MCF 10A (cell line): ENCODE measurements at regions not wholly inside any gene's neighbourhood (a gene's known extent, or its start where the extent isn't known, plus 50 kb on each side); places are given as distances from the start of the nearest gene placed in this dataset.

Experiments
- BruUV-seq: library from RNA; stranded (reverse); fragments of 400-500 nt; replicated peaks from 2 replicates; lab custom pipeline; 2021; lab: Mats Ljungman, UMichigan
- CTCF ChIA-PET: fragments of 300-600 bp; sonication (Branson Sonifier 250); formaldehyde crosslinking; extraction: SDS; loops from one replicate; lab custom pipeline; 2021; ENCODE audit warnings: antibody characterized with exemption, inconsistent platforms; lab: Yijun Ruan, JAX
- POLR2A ChIA-PET: fragments of 300-600, 350-650 bp; sonication (Branson Sonifier 250); formaldehyde crosslinking; extraction: SDS; loops from one replicate; lab custom pipeline; 2020; ENCODE audit warnings: antibody characterized with exemption, inconsistent platforms; lab: Yijun Ruan, JAX
- DNase-seq: peaks from one replicate; pipeline ENCODE4 v3.0.0-alpha.2; 2018; ENCODE audit not compliant: unreplicated experiment
- H3K27ac Mint-ChIP-seq: one replicate; pipeline ENCODE4 v1.8.0; 2022; ENCODE audit warnings: mild to moderate bottlenecking, low read depth, mixed read lengths; ENCODE audit not compliant: unreplicated experiment
- H3K27me3 Mint-ChIP-seq: one replicate; pipeline ENCODE4 v1.8.0; 2022; ENCODE audit warnings: mixed read lengths; ENCODE audit not compliant: insufficient read depth, unreplicated experiment
- H3K36me3 Mint-ChIP-seq: one replicate; pipeline ENCODE4 v1.8.0; 2022; ENCODE audit warnings: mild to moderate bottlenecking, moderate library complexity, mixed read lengths; ENCODE audit not compliant: insufficient read depth, unreplicated experiment
- H3K4me1 Mint-ChIP-seq: one replicate; pipeline ENCODE4 v1.8.0; 2022; ENCODE audit warnings: mixed read lengths; ENCODE audit not compliant: insufficient read depth, unreplicated experiment
- H3K4me3 Mint-ChIP-seq: one replicate; pipeline ENCODE4 v1.8.0; 2022; ENCODE audit warnings: mild to moderate bottlenecking, moderate library complexity, mixed read lengths; ENCODE audit not compliant: unreplicated experiment
- H3K9me3 Mint-ChIP-seq: one replicate; pipeline ENCODE4 v1.8.0; 2022; ENCODE audit warnings: mixed read lengths; ENCODE audit not compliant: unreplicated experiment
- intact Hi-C: fragments of 100-400 bp; cut with micrococcal nuclease; formaldehyde crosslinking; loops from 2 replicates; pipeline ENCODE4 v1.14.1; 2022
- TF ChIP-seq, protein P1 (sequence below): fragments of 200-600 bp; IDR thresholded peaks from one replicate; pipeline ENCODE4 v1.8.0; 2022; ENCODE audit warnings: antibody characterized with exemption, mild to moderate bottlenecking; ENCODE audit not compliant: unreplicated experiment

DNA sequence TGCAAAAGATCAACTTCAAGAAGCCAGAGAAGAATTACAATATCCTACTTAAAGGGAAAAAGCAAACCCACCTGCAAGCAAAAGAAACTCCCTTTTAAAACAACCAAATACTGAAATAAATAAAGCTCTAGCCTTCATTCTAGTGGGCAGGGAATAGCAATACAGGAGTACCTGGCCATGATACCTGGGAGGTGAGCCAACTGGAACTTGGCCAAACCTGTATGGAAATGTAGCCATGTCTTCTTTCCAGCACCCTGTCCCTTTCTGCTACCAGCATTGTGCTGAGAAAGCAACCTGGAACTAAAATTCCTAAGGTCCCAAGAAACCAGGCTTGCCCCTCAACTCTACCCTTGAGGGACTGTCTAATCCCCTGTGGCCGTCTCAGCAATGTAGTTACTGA lies 530.0 kb downstream of the EPHB1 start:
- intact Hi-C loops: no loop called here
- no TSS peak for BruUV-seq
- H3K27me3 Mint-ChIP-seq: no peaks in the 10 kb centered on the region
- H3K27ac Mint-ChIP-seq: no peak overlapping the region
- H3K9me3 Mint-ChIP-seq: peaks cover 48% of the 10 kb centered on the region
- CTCF ChIA-PET: interaction anchor here (0.6 kb wide), 2 partner anchors 950 to 1016 kb away, joined by 3 to 4 read pairs; no protein-coding TSS in a partner anchor
- peak; percentile 15 for DNase-seq
- no peaks in the 10 kb centered on the region for H3K36me3 Mint-ChIP-seq
- POLR2A ChIA-PET: no interaction called here
- TF ChIP-seq, protein P1, sequence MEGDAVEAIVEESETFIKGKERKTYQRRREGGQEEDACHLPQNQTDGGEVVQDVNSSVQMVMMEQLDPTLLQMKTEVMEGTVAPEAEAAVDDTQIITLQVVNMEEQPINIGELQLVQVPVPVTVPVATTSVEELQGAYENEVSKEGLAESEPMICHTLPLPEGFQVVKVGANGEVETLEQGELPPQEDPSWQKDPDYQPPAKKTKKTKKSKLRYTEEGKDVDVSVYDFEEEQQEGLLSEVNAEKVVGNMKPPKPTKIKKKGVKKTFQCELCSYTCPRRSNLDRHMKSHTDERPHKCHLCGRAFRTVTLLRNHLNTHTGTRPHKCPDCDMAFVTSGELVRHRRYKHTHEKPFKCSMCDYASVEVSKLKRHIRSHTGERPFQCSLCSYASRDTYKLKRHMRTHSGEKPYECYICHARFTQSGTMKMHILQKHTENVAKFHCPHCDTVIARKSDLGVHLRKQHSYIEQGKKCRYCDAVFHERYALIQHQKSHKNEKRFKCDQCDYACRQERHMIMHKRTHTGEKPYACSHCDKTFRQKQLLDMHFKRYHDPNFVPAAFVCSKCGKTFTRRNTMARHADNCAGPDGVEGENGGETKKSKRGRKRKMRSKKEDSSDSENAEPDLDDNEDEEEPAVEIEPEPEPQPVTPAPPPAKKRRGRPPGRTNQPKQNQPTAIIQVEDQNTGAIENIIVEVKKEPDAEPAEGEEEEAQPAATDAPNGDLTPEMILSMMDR: no peak
- no peaks in the 10 kb centered on the region for H3K4me1 Mint-ChIP-seq
- no peak overlapping the region for H3K4me3 Mint-ChIP-seq

DNA sequence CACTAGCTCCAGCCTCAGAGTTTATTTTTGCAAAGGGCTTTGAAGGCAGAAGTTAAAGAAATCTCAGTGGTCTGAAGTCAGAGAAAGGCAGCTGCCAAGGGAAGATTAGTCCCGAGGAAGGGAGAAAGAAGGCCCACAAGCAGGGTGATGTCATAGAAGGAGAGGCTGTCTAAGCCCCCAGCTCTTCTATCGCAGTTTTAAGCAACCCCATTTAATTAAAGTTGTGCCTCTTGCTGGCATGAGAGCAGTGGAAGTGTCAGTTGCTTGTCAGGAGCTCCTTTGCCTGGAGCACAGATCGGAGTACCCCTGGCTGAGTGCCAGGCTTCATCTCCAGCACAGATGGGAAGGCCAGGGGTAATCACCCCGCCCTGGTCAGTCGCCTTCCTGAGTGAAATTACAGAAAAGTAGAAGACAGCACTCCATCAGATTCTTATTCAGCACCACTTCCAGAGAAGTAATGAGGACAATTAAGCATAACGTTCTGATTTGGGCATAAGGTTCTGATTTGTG lies 530.7 kb downstream of the EPHB1 start:
- no peaks in the 10 kb centered on the region for H3K27me3 Mint-ChIP-seq
- ChIA-PET POLR2A (no interaction called here), CTCF (interaction anchor here (0.6 kb wide), 2 partner anchors 950 to 1016 kb away, joined by 3 to 4 read pairs; no protein-coding TSS in a partner anchor)
- DNase-seq: no peak
- peaks cover 43% of the 10 kb centered on the region for H3K9me3 Mint-ChIP-seq
- no peaks in the 10 kb centered on the region for H3K4me1 Mint-ChIP-seq
- intact Hi-C loops: no loop called here
- no peak overlapping the region for H3K4me3 Mint-ChIP-seq
- H3K27ac Mint-ChIP-seq: no peak overlapping the region
- no peaks in the 10 kb centered on the region for H3K36me3 Mint-ChIP-seq
- BruUV-seq: no TSS peak
- TF ChIP-seq, protein P1: no peak

DNA sequence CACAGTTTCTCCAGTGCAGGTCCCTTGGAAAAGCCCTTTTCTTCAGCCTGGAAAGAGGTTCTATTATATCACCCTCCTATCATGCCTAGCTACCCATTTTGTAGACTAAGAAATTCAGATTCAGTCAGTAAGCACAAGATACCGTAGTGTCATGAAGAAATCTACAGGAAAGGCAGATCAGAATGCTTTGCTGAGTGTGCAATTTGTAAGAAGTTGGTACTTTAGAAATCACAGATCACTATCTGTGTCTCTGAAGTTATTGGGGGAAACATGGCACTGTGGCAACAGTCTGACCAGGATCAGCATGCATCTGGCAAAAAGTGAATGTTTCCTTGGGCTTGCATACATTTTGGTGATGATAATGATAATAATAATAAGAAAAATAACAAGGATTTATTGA lies 531.8 kb downstream of the EPHB1 start:
- BruUV-seq: no TSS peak
- Mint-ChIP-seq H3K4me3 (no peak overlapping the region), H3K9me3 (peaks cover 38% of the 10 kb centered on the region), H3K27me3 (no peaks in the 10 kb centered on the region), H3K4me1 (no peaks in the 10 kb centered on the region), H3K36me3 (no peaks in the 10 kb centered on the region), H3K27ac (no peak overlapping the region)
- no peak for DNase-seq
- POLR2A ChIA-PET: no interaction called here
- TF ChIP-seq, protein P1: no peak
- intact Hi-C loops: no loop called here
- CTCF ChIA-PET: no interaction called here

DNA sequence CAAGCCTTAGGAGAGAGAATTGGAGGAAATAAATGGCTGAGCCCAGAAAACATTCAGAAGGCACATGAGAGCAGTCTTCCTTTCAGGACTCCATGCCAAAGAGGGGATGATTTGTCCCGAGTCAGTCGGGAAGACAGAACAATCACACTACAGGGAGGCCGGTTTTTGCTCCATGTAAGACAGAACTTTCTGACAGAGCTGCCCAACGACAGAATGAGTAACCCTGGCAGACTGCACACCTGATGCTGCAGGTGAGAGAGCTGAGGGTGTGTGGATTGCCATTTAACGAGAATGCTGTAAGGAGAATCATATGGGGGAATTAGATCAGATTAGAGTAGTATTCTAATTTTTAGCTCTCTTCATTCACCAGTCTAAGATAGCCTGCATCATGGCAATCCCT lies 533.0 kb downstream of the EPHB1 start:
- H3K9me3 Mint-ChIP-seq: peaks cover 44% of the 10 kb centered on the region
- H3K4me1 Mint-ChIP-seq: no peaks in the 10 kb centered on the region
- intact Hi-C loops: no loop called here
- ChIA-PET POLR2A (no interaction called here), CTCF (no interaction called here)
- H3K27me3 Mint-ChIP-seq: no peaks in the 10 kb centered on the region
- TF ChIP-seq, protein P1: no peak
- no peaks in the 10 kb centered on the region for H3K36me3 Mint-ChIP-seq
- no peak overlapping the region for H3K4me3 Mint-ChIP-seq
- DNase-seq: no peak
- no TSS peak for BruUV-seq
- no peak overlapping the region for H3K27ac Mint-ChIP-seq
